Nephron (organoid): ENCODE measurements at regions not wholly inside any gene's neighbourhood (a gene's known extent, or its start where the extent isn't known, plus 50 kb on each side); places are given as distances from the start of the nearest gene placed in this dataset.

Experiments used
- H3K27ac Mint-ChIP-seq, 3 experiments: 2 replicates each; pipeline ENCODE4 v1.8.0; 2020; ENCODE audit warnings: mixed read lengths in 3 of 3, mild to moderate bottlenecking in 2 of 3, moderate library complexity in 1 of 3
- H3K27me3 Mint-ChIP-seq: 2 replicates; pipeline ENCODE4 v1.8.0; 2021; ENCODE audit warnings: low read depth, mild to moderate bottlenecking, moderate library complexity, mixed read lengths
- H3K36me3 Mint-ChIP-seq: 2 replicates; pipeline ENCODE4 v1.8.0; 2020; ENCODE audit warnings: low read depth, mixed read lengths
- H3K4me1 Mint-ChIP-seq: 2 replicates; pipeline ENCODE4 v1.8.0; 2020; ENCODE audit warnings: mixed read lengths
- H3K4me3 Mint-ChIP-seq, 3 experiments: 2 replicates each; pipeline ENCODE4 v1.8.0; 2020; ENCODE audit warnings: mild to moderate bottlenecking in 3 of 3, mixed read lengths in 3 of 3, moderate library complexity in 2 of 3
- H3K9me3 Mint-ChIP-seq: 2 replicates; pipeline ENCODE4 v1.8.0; 2020; ENCODE audit warnings: mixed read lengths
- CTCF ChIP-seq, 3 experiments: fragments of 200-600 bp; sonication (generic); IDR thresholded peaks; one replicate each; pipeline ENCODE4 v1.5.0; 2021; ENCODE audit warnings: antibody characterized with exemption in 3 of 3; ENCODE audit not compliant: unreplicated experiment in 3 of 3

- Mint-ChIP-seq H3K4me3 (no peak overlapping the region), H3K27ac (no peak overlapping the region), H3K9me3 (no peaks in the 10 kb centered on the region), H3K36me3 (no peaks in the 10 kb centered on the region), H3K27me3 (no peaks in the 10 kb centered on the region), H3K4me1 (peaks cover 10% of the 10 kb centered on the region)
- no peak for TF ChIP-seq CTCF (IDR thresholded peaks at IDR 0.05; ENCODE audit: unreplicated experiment in 3 of 3)
Measured at GRCh38 chr4:170395773-170396172, 306.0 kb upstream of the AADAT start.

- H3K4me1 Mint-ChIP-seq = no peaks in the 10 kb centered on the region
- H3K4me3 Mint-ChIP-seq = no peak overlapping the region
- H3K9me3 Mint-ChIP-seq = no peaks in the 10 kb centered on the region
- TF ChIP-seq CTCF (IDR thresholded peaks at IDR 0.05; ENCODE audit: unreplicated experiment in 3 of 3) = no peak
- H3K36me3 Mint-ChIP-seq = no peaks in the 10 kb centered on the region
- H3K27me3 Mint-ChIP-seq = no peaks in the 10 kb centered on the region
- no peak overlapping the region for H3K27ac Mint-ChIP-seq
Measured at GRCh38 chr4:170391066-170391740, 301.4 kb upstream of the AADAT start.

- Mint-ChIP-seq H3K27ac (no peak overlapping the region), H3K4me3 (no peak overlapping the region), H3K27me3 (no peaks in the 10 kb centered on the region), H3K4me1 (no peaks in the 10 kb centered on the region), H3K36me3 (no peaks in the 10 kb centered on the region), H3K9me3 (peaks cover 7% of the 10 kb centered on the region)
- TF ChIP-seq CTCF (IDR thresholded peaks at IDR 0.05; ENCODE audit: unreplicated experiment in 3 of 3) = no peak
Measured at GRCh38 chr4:170389411-170389810, 299.7 kb upstream of the AADAT start.

GRCh38 chr4:170388255-170388654, 298.5 kb upstream of the AADAT start:
- no peaks in the 10 kb centered on the region for H3K27me3 Mint-ChIP-seq
- no peak for TF ChIP-seq CTCF (IDR thresholded peaks at IDR 0.05; ENCODE audit: unreplicated experiment in 3 of 3)
- H3K36me3 Mint-ChIP-seq = no peaks in the 10 kb centered on the region
- H3K9me3 Mint-ChIP-seq = peaks cover 13% of the 10 kb centered on the region
- H3K4me3 Mint-ChIP-seq = no peak overlapping the region
- H3K4me1 Mint-ChIP-seq = no peaks in the 10 kb centered on the region
- no peak overlapping the region for H3K27ac Mint-ChIP-seq

- Mint-ChIP-seq H3K4me3 (no peak overlapping the region), H3K27me3 (no peaks in the 10 kb centered on the region), H3K27ac (no peak overlapping the region), H3K36me3 (no peaks in the 10 kb centered on the region), H3K4me1 (no peaks in the 10 kb centered on the region), H3K9me3 (peaks cover 18% of the 10 kb centered on the region)
- TF ChIP-seq CTCF (IDR thresholded peaks at IDR 0.05; ENCODE audit: unreplicated experiment in 3 of 3) = no peak
Measured at GRCh38 chr4:170386971-170387370, 297.2 kb upstream of the AADAT start.

GRCh38 chr4:170386511-170386910, 296.8 kb upstream of the AADAT start:
- H3K4me3 Mint-ChIP-seq = no peak overlapping the region
- no peaks in the 10 kb centered on the region for H3K4me1 Mint-ChIP-seq
- H3K27me3 Mint-ChIP-seq = no peaks in the 10 kb centered on the region
- TF ChIP-seq CTCF (IDR thresholded peaks at IDR 0.05; ENCODE audit: unreplicated experiment in 3 of 3) = no peak
- H3K9me3 Mint-ChIP-seq = peaks cover 22% of the 10 kb centered on the region
- no peaks in the 10 kb centered on the region for H3K36me3 Mint-ChIP-seq
- no peak overlapping the region for H3K27ac Mint-ChIP-seq
